ENCODE measurements at regions not wholly inside any gene's neighbourhood (a gene's known extent, or its start where the extent isn't known, plus 50 kb on each side); places are given as distances from the start of the nearest gene placed in this dataset.

GRCh38 chr17:73936908-73937627 is 266.4 kb upstream of the RPL38 start:
- no peaks in the 10 kb centered on the region for H3K9me3 ChIP-seq (replicated peaks; ENCODE audit: insufficient read depth, low read length)
- no peaks in the 10 kb centered on the region for H3K4me1 ChIP-seq (ENCODE audit: low read length)
- TF ChIP-seq EZH2phosphoT487 (IDR thresholded peaks at IDR 0.05; ENCODE audit: low read length) (no peak), EZH2 (optimal IDR thresholded peaks at IDR 0.05; ENCODE audit: low read depth, low read length) (no peak), CTCF (IDR thresholded peaks at IDR 0.05; ENCODE audit: low read length) (no peak)
- H3K36me3 ChIP-seq (replicated peaks; ENCODE audit: insufficient read depth, low read length): no peaks in the 10 kb centered on the region
- no peaks in the 10 kb centered on the region for H3F3A ChIP-seq (ENCODE audit: insufficient read depth, low read length)
- H2AFZ ChIP-seq (ENCODE audit: low read length): no peak overlapping the region
- H3K27me3 ChIP-seq (replicated peaks; ENCODE audit: insufficient read depth, low read length): peaks cover 61% of the 10 kb centered on the region
- H3K79me2 ChIP-seq (ENCODE audit: low read length): no peaks in the 10 kb centered on the region
- H3K9me2 ChIP-seq (replicated peaks; ENCODE audit: insufficient read depth, low read length): no peaks in the 10 kb centered on the region
- no peak for DNase-seq
- H3K4me2 ChIP-seq (ENCODE audit: low read depth, low read length): no peak overlapping the region
- H3K4me3 ChIP-seq (ENCODE audit: low read length): no peak overlapping the region
- no peak overlapping the region for H3K9ac ChIP-seq (ENCODE audit: low read length)
- H4K20me1 ChIP-seq (ENCODE audit: insufficient read depth, low read length): no peaks in the 10 kb centered on the region
- H3K27ac ChIP-seq (ENCODE audit: low read length): no peak overlapping the region

DNA sequence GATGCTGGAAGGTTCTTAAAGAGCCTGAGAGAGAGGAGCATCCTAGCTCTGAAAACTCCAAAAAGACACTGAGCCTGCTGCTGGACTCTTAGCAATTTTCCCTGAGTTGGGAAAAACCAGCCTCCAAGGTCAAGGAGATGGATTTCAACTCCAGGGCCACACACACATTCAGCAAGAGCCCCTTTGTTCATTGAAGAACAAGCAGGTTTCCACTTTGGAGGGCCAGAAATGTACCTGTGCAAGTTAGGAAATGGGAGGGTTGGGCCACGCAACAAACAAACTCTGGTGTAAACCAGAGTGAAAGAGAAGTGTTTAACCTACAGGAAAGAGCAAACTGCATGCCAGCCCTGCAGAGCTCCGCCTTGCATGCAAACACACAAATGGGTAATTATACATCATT is 264.8 kb upstream of the RPL38 start:
- H3K27ac ChIP-seq (ENCODE audit: low read length): no peak overlapping the region
- TF ChIP-seq CTCF (IDR thresholded peaks at IDR 0.05; ENCODE audit: low read length) (no peak), EZH2 (optimal IDR thresholded peaks at IDR 0.05; ENCODE audit: low read depth, low read length) (no peak), EZH2phosphoT487 (IDR thresholded peaks at IDR 0.05; ENCODE audit: low read length) (no peak)
- H3K9me3 ChIP-seq (replicated peaks; ENCODE audit: insufficient read depth, low read length): no peaks in the 10 kb centered on the region
- no peaks in the 10 kb centered on the region for H4K20me1 ChIP-seq (ENCODE audit: insufficient read depth, low read length)
- no peaks in the 10 kb centered on the region for H3K79me2 ChIP-seq (ENCODE audit: low read length)
- no peak overlapping the region for H3K9ac ChIP-seq (ENCODE audit: low read length)
- no peak overlapping the region for H3K4me3 ChIP-seq (ENCODE audit: low read length)
- no peaks in the 10 kb centered on the region for H3F3A ChIP-seq (ENCODE audit: insufficient read depth, low read length)
- no peak overlapping the region for H2AFZ ChIP-seq (ENCODE audit: low read length)
- no peak for DNase-seq
- no peaks in the 10 kb centered on the region for H3K36me3 ChIP-seq (replicated peaks; ENCODE audit: insufficient read depth, low read length)
- H3K4me2 ChIP-seq (ENCODE audit: low read depth, low read length): no peak overlapping the region
- no peaks in the 10 kb centered on the region for H3K9me2 ChIP-seq (replicated peaks; ENCODE audit: insufficient read depth, low read length)
- peaks cover 44% of the 10 kb centered on the region for H3K27me3 ChIP-seq (replicated peaks; ENCODE audit: insufficient read depth, low read length)
- H3K4me1 ChIP-seq (ENCODE audit: low read length): no peaks in the 10 kb centered on the region

GRCh38 chr17:73939806-73940205 is 263.7 kb upstream of the RPL38 start:
- H3K79me2 ChIP-seq (ENCODE audit: low read length): no peaks in the 10 kb centered on the region
- DNase-seq: no peak
- no peak overlapping the region for H3K4me2 ChIP-seq (ENCODE audit: low read depth, low read length)
- H3K9ac ChIP-seq (ENCODE audit: low read length): no peak overlapping the region
- no peaks in the 10 kb centered on the region for H3K9me3 ChIP-seq (replicated peaks; ENCODE audit: insufficient read depth, low read length)
- no peaks in the 10 kb centered on the region for H3K4me1 ChIP-seq (ENCODE audit: low read length)
- no peak overlapping the region for H3K4me3 ChIP-seq (ENCODE audit: low read length)
- peaks cover 47% of the 10 kb centered on the region for H3K27me3 ChIP-seq (replicated peaks; ENCODE audit: insufficient read depth, low read length)
- no peak for TF ChIP-seq CTCF (IDR thresholded peaks at IDR 0.05; ENCODE audit: low read length)
- TF ChIP-seq EZH2phosphoT487 (IDR thresholded peaks at IDR 0.05; ENCODE audit: low read length): no peak
- no peak for TF ChIP-seq EZH2 (optimal IDR thresholded peaks at IDR 0.05; ENCODE audit: low read depth, low read length)
- H3K36me3 ChIP-seq (replicated peaks; ENCODE audit: insufficient read depth, low read length): no peaks in the 10 kb centered on the region
- H2AFZ ChIP-seq (ENCODE audit: low read length): no peak overlapping the region
- H4K20me1 ChIP-seq (ENCODE audit: insufficient read depth, low read length): no peaks in the 10 kb centered on the region
- H3F3A ChIP-seq (ENCODE audit: insufficient read depth, low read length): no peaks in the 10 kb centered on the region
- H3K9me2 ChIP-seq (replicated peaks; ENCODE audit: insufficient read depth, low read length): no peaks in the 10 kb centered on the region
- H3K27ac ChIP-seq (ENCODE audit: low read length): no peak overlapping the region

Measured in MM.1S (cell line).